ENCODE measurements at regions not wholly inside any gene's neighbourhood (a gene's known extent, or its start where the extent isn't known, plus 50 kb on each side); places are given as distances from the start of the nearest gene placed in this dataset.
"Not testable (repeated sequence)": the region's sequence is repeated elsewhere in the genome, so short reads cannot be mapped to it uniquely, and the experiment has no call there.

- Mint-ChIP-seq H3K27ac (no peak overlapping the region), H3K4me1 (no peaks in the 10 kb centered on the region), H3K4me3 (no peak overlapping the region), H3K27me3 (no peaks in the 10 kb centered on the region), H3K36me3 (ENCODE audit: low read depth) (no peaks in the 10 kb centered on the region), H3K9me3 (no peaks in the 10 kb centered on the region)
- no peak for DNase-seq
- POLR2A ChIA-PET, result no interaction called here
- CTCF ChIA-PET, result no interaction called here
Observed at GRCh38 chrX:146994163-146994562, 179.6 kb upstream of the CXorf51A start.

- no peak overlapping the region for H3K27ac Mint-ChIP-seq
- ChIA-PET POLR2A (no interaction called here), CTCF (no interaction called here)
- no peaks in the 10 kb centered on the region for H3K36me3 Mint-ChIP-seq (ENCODE audit: low read depth)
- DNase-seq, result no peak
- no peaks in the 10 kb centered on the region for H3K27me3 Mint-ChIP-seq
- H3K4me1 Mint-ChIP-seq, result no peaks in the 10 kb centered on the region
- H3K9me3 Mint-ChIP-seq, result no peaks in the 10 kb centered on the region
- no peak overlapping the region for H3K4me3 Mint-ChIP-seq
Observed at GRCh38 chrX:146973283-146973682, 158.7 kb upstream of the CXorf51A start.

- no peaks in the 10 kb centered on the region for H3K27me3 Mint-ChIP-seq
- H3K27ac Mint-ChIP-seq, result no peak overlapping the region
- H3K4me1 Mint-ChIP-seq, result no peaks in the 10 kb centered on the region
- ChIA-PET CTCF (no interaction called here), POLR2A (no interaction called here)
- H3K4me3 Mint-ChIP-seq, result no peak overlapping the region
- H3K36me3 Mint-ChIP-seq (ENCODE audit: low read depth), result no peaks in the 10 kb centered on the region
- DNase-seq, result no peak
- no peaks in the 10 kb centered on the region for H3K9me3 Mint-ChIP-seq
Observed at GRCh38 chrX:146967306-146967705, 152.8 kb upstream of the CXorf51A start.

- Mint-ChIP-seq H3K4me1 (no peaks in the 10 kb centered on the region), H3K36me3 (ENCODE audit: low read depth) (no peaks in the 10 kb centered on the region), H3K27me3 (no peaks in the 10 kb centered on the region), H3K9me3 (no peaks in the 10 kb centered on the region), H3K27ac (no peak overlapping the region), H3K4me3 (no peak overlapping the region)
- CTCF ChIA-PET, result no interaction called here
- no peak for DNase-seq
- POLR2A ChIA-PET, result no interaction called here
Observed at GRCh38 chrX:146956760-146957159, 142.2 kb upstream of the CXorf51A start.

GRCh38 chrX:146934256-146934655 is 119.7 kb upstream of the CXorf51A start:
- POLR2A ChIA-PET, result no interaction called here
- Mint-ChIP-seq H3K4me3 (no peak overlapping the region), H3K36me3 (ENCODE audit: low read depth) (no peaks in the 10 kb centered on the region), H3K4me1 (no peaks in the 10 kb centered on the region), H3K27me3 (no peaks in the 10 kb centered on the region), H3K9me3 (no peaks in the 10 kb centered on the region), H3K27ac (no peak overlapping the region)
- CTCF ChIA-PET, result no interaction called here
- DNase-seq, result no peak

GRCh38 chrX:146932997-146933396 is 118.5 kb upstream of the CXorf51A start:
- H3K27ac Mint-ChIP-seq; H3K36me3 Mint-ChIP-seq (ENCODE audit: low read depth); CTCF ChIA-PET; H3K4me3 Mint-ChIP-seq; DNase-seq; H3K9me3 Mint-ChIP-seq; POLR2A ChIA-PET; H3K4me1 Mint-ChIP-seq; H3K27me3 Mint-ChIP-seq: not testable (repeated sequence)

GRCh38 chrX:146921204-146921603 is 106.7 kb upstream of the CXorf51A start:
- H3K4me3 Mint-ChIP-seq, result no peak overlapping the region
- POLR2A ChIA-PET, result no interaction called here
- H3K4me1 Mint-ChIP-seq, result no peaks in the 10 kb centered on the region
- no peak for DNase-seq
- CTCF ChIA-PET, result interaction anchor here (1.2 kb wide), 1 partner anchor 30 kb away, joined by 3 read pairs; no protein-coding TSS in a partner anchor
- no peaks in the 10 kb centered on the region for H3K9me3 Mint-ChIP-seq
- H3K27me3 Mint-ChIP-seq, result no peaks in the 10 kb centered on the region
- no peak overlapping the region for H3K27ac Mint-ChIP-seq
- H3K36me3 Mint-ChIP-seq (ENCODE audit: low read depth), result no peaks in the 10 kb centered on the region

GRCh38 chrX:146907391-146908240 is 93.1 kb upstream of the CXorf51A start:
- Mint-ChIP-seq H3K9me3 (peaks cover 3% of the 10 kb centered on the region), H3K4me3 (no peak overlapping the region), H3K27ac (no peak overlapping the region), H3K4me1 (no peaks in the 10 kb centered on the region), H3K27me3 (no peaks in the 10 kb centered on the region), H3K36me3 (ENCODE audit: low read depth) (no peaks in the 10 kb centered on the region)
- POLR2A ChIA-PET, result no interaction called here
- no peak for DNase-seq
- CTCF ChIA-PET, result no interaction called here

GRCh38 chrX:146906166-146906565 is 91.6 kb upstream of the CXorf51A start:
- no peaks in the 10 kb centered on the region for H3K27me3 Mint-ChIP-seq
- no peaks in the 10 kb centered on the region for H3K36me3 Mint-ChIP-seq (ENCODE audit: low read depth)
- no peak for DNase-seq
- no peaks in the 10 kb centered on the region for H3K4me1 Mint-ChIP-seq
- no peak overlapping the region for H3K27ac Mint-ChIP-seq
- peaks cover 3% of the 10 kb centered on the region for H3K9me3 Mint-ChIP-seq
- ChIA-PET CTCF (no interaction called here), POLR2A (no interaction called here)
- H3K4me3 Mint-ChIP-seq, result no peak overlapping the region

GRCh38 chrX:146887020-146887419 is 72.5 kb upstream of the CXorf51A start:
- Mint-ChIP-seq H3K4me3 (no peak overlapping the region), H3K36me3 (ENCODE audit: low read depth) (no peaks in the 10 kb centered on the region)

GRCh38 chrX:146881521-146881920 is 67.0 kb upstream of the CXorf51A start:
- Mint-ChIP-seq H3K27ac (no peak overlapping the region), H3K4me3 (no peak overlapping the region), H3K4me1 (no peaks in the 10 kb centered on the region), H3K36me3 (ENCODE audit: low read depth) (no peaks in the 10 kb centered on the region), H3K9me3 (peaks cover 2% of the 10 kb centered on the region), H3K27me3 (no peaks in the 10 kb centered on the region)
- CTCF ChIA-PET, result no interaction called here
- POLR2A ChIA-PET, result no interaction called here
- DNase-seq, result no peak

More at GRCh38 chrX:146887020-146887419, 72.5 kb upstream of the CXorf51A start:
- H3K27me3 Mint-ChIP-seq, result no peaks in the 10 kb centered on the region
- no peak for DNase-seq
- ChIA-PET POLR2A (no interaction called here), CTCF (no interaction called here)
- H3K27ac Mint-ChIP-seq, result no peak overlapping the region
- no peaks in the 10 kb centered on the region for H3K4me1 Mint-ChIP-seq
- H3K9me3 Mint-ChIP-seq, result peaks cover 2% of the 10 kb centered on the region

GRCh38 chrX:146866846-146867245 is 52.3 kb upstream of the CXorf51A start:
- POLR2A ChIA-PET; H3K36me3 Mint-ChIP-seq (ENCODE audit: low read depth); H3K4me1 Mint-ChIP-seq; DNase-seq; CTCF ChIA-PET; H3K9me3 Mint-ChIP-seq; H3K4me3 Mint-ChIP-seq; H3K27me3 Mint-ChIP-seq; H3K27ac Mint-ChIP-seq: not testable (repeated sequence)

GRCh38 chrX:146865734-146866133 is 51.2 kb upstream of the CXorf51A start:
- H3K36me3 Mint-ChIP-seq (ENCODE audit: low read depth); DNase-seq; H3K9me3 Mint-ChIP-seq; POLR2A ChIA-PET; CTCF ChIA-PET; H3K4me1 Mint-ChIP-seq; H3K27ac Mint-ChIP-seq; H3K27me3 Mint-ChIP-seq; H3K4me3 Mint-ChIP-seq: not testable (repeated sequence)
